Activated CD8-positive, alpha-beta T cell treated with anti-CD3 and anti-CD28 coated beads for 36 hours (primary cell): ENCODE measurements at regions not wholly inside any gene's neighbourhood (a gene's known extent, or its start where the extent isn't known, plus 50 kb on each side); places are given as distances from the start of the nearest gene placed in this dataset.

ENCODE experiments used
- ATAC-seq: fragments of 200-7000 bp; cut with Tn5 transposase; one replicate; pipeline ENCODE4 v1.10.0; 2021; ENCODE audit warnings: mild to moderate bottlenecking, moderate library complexity
- CTCF ChIA-PET: fragments of 350-600 bp; sonication (Branson Sonifier 250); formaldehyde crosslinking; loops from one replicate; lab custom pipeline; 2021; ENCODE audit warnings: antibody characterized with exemption; lab: Charles Lee
- POLR2A ChIA-PET: fragments of 350-600 bp; sonication (Branson Sonifier 250); formaldehyde crosslinking; loops from one replicate; lab custom pipeline; 2021; ENCODE audit warnings: antibody characterized with exemption; lab: Charles Lee
- DNase-seq: peaks from one replicate; pipeline ENCODE4 v3.0.0-alpha.2; 2020
- H3K27ac Mint-ChIP-seq: one replicate; pipeline ENCODE4 v1.8.0; 2021; ENCODE audit warnings: mild to moderate bottlenecking, mixed read lengths
- H3K27me3 Mint-ChIP-seq: one replicate; pipeline ENCODE4 v1.8.0; 2021; ENCODE audit warnings: mixed read lengths
- H3K36me3 Mint-ChIP-seq: one replicate; pipeline ENCODE4 v1.8.0; 2021; ENCODE audit warnings: low read depth, mixed read lengths
- H3K4me1 Mint-ChIP-seq: one replicate; pipeline ENCODE4 v1.8.0; 2021; ENCODE audit warnings: low read depth, mixed read lengths
- H3K4me3 Mint-ChIP-seq: one replicate; pipeline ENCODE4 v1.8.0; 2021; ENCODE audit warnings: mild to moderate bottlenecking, moderate library complexity, mixed read lengths
- H3K9me3 Mint-ChIP-seq: one replicate; pipeline ENCODE4 v1.8.0; 2021; ENCODE audit warnings: mixed read lengths
- intact Hi-C: fragments of 100-400 bp; cut with micrococcal nuclease; formaldehyde crosslinking; loops from one replicate; pipeline ENCODE4 v1.10.0; 2022
- TF ChIP-seq, protein P1 (sequence below): fragments of 200-600 bp; IDR thresholded peaks from one replicate; pipeline ENCODE4 v1.8.0; 2022; ENCODE audit warnings: antibody characterized with exemption, mild to moderate bottlenecking

- TF ChIP-seq, protein P1, sequence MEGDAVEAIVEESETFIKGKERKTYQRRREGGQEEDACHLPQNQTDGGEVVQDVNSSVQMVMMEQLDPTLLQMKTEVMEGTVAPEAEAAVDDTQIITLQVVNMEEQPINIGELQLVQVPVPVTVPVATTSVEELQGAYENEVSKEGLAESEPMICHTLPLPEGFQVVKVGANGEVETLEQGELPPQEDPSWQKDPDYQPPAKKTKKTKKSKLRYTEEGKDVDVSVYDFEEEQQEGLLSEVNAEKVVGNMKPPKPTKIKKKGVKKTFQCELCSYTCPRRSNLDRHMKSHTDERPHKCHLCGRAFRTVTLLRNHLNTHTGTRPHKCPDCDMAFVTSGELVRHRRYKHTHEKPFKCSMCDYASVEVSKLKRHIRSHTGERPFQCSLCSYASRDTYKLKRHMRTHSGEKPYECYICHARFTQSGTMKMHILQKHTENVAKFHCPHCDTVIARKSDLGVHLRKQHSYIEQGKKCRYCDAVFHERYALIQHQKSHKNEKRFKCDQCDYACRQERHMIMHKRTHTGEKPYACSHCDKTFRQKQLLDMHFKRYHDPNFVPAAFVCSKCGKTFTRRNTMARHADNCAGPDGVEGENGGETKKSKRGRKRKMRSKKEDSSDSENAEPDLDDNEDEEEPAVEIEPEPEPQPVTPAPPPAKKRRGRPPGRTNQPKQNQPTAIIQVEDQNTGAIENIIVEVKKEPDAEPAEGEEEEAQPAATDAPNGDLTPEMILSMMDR: no peak
- no peaks in the 10 kb centered on the region for H3K27me3 Mint-ChIP-seq
- ATAC-seq: no peak
- no peaks in the 10 kb centered on the region for H3K36me3 Mint-ChIP-seq
- POLR2A ChIA-PET: no interaction called here
- CTCF ChIA-PET: no interaction called here
- H3K27ac Mint-ChIP-seq: no peak overlapping the region
- peaks cover 2% of the 10 kb centered on the region for H3K9me3 Mint-ChIP-seq
- no peak for DNase-seq
- H3K4me3 Mint-ChIP-seq: no peak overlapping the region
- H3K4me1 Mint-ChIP-seq: no peaks in the 10 kb centered on the region
- intact Hi-C loops: no loop called here
These were observed 138.1 kb upstream of the THSD7A start for GRCh38 chr7:11970132-11970531.

DNA sequence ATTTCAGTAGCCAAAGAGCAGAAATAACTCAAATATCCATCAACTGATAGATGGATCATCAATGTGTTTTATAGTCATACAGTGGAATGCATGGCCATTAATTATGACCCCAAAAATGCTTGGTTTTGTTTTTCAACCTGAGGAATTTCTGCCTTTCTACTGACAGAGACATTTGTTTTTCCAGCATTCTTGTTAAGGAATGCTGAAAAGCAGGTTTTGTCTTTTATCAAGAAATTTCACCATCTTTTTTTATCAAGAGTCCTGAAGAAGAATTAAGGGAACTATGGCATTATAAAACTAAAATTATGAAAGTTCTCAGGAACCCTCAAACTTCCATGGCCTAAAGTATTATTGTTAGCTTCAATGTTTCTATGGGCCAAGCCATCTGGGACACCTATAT, 153.4 kb upstream of the THSD7A start:
- intact Hi-C loops: no loop called here
- Mint-ChIP-seq H3K4me1 (no peaks in the 10 kb centered on the region), H3K36me3 (no peaks in the 10 kb centered on the region), H3K9me3 (peaks cover 7% of the 10 kb centered on the region), H3K4me3 (no peak overlapping the region), H3K27me3 (no peaks in the 10 kb centered on the region), H3K27ac (no peak overlapping the region)
- POLR2A ChIA-PET: no interaction called here
- CTCF ChIA-PET: no interaction called here
- TF ChIP-seq, protein P1: no peak
- no peak for ATAC-seq
- DNase-seq: no peak

- Mint-ChIP-seq H3K9me3 (peaks cover 7% of the 10 kb centered on the region), H3K27ac (no peak overlapping the region), H3K36me3 (no peaks in the 10 kb centered on the region), H3K4me3 (no peak overlapping the region), H3K4me1 (no peaks in the 10 kb centered on the region), H3K27me3 (no peaks in the 10 kb centered on the region)
- ATAC-seq (no peak), DNase-seq (no peak)
- POLR2A ChIA-PET: no interaction called here
- intact Hi-C loops: no loop called here
- CTCF ChIA-PET: no interaction called here
- TF ChIP-seq, protein P1: no peak
These were observed 154.0 kb upstream of the THSD7A start for GRCh38 chr7:11985971-11986370.

DNA sequence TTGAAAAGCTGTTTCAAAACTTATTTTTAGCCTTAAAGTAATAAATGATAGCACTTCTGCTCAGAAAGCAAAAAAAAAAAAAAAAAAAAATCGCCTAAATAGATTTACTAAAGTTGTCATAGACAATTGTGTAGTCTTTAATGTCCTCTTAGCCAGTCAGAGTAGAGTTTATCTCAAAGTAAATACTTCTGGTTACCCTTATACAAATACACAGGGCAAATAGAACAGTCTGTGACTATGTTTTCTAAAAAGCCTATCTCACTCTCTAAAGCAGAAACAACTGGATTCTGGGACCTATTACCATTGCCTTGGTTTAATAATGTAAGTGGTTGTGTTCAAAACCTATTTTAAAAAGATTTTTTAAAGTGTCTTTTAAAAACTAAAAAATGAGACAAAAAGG, 156.2 kb upstream of the THSD7A start:
- Mint-ChIP-seq H3K27ac (no peak overlapping the region), H3K27me3 (no peaks in the 10 kb centered on the region), H3K36me3 (no peaks in the 10 kb centered on the region), H3K4me1 (no peaks in the 10 kb centered on the region), H3K4me3 (no peak overlapping the region), H3K9me3 (peaks cover under 1% of the 10 kb centered on the region)
- TF ChIP-seq, protein P1: no peak
- no peak for ATAC-seq
- intact Hi-C loops: no loop called here
- ChIA-PET POLR2A (no interaction called here), CTCF (interaction anchor here (0.8 kb wide), 1 partner anchor 12 kb away, joined by 3 read pairs; no protein-coding TSS in a partner anchor)
- DNase-seq: no peak

DNA sequence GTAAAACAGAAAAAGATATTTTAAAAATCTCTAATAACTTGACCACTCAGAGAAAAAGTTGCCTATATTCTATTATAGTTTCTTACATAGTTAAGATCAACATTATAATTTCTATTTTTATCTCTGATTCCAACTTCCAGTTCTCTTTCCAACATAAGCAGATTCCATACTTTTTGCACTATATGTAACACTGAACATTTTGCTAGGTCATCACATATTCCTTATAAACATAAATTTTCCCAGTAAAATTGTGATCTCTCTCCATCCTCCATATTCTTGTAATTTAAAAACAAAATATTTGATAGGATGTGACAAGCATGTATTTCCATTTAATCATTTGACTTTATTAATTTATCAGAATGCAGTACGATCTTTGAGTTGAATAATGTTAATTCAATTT, 170.4 kb upstream of the THSD7A start:
- H3K36me3 Mint-ChIP-seq: no peaks in the 10 kb centered on the region
- no peaks in the 10 kb centered on the region for H3K4me1 Mint-ChIP-seq
- intact Hi-C loops: no loop called here
- H3K27me3 Mint-ChIP-seq: peaks cover 2% of the 10 kb centered on the region
- ChIA-PET CTCF (no interaction called here), POLR2A (no interaction called here)
- ATAC-seq: no peak
- TF ChIP-seq, protein P1: no peak
- no peaks in the 10 kb centered on the region for H3K9me3 Mint-ChIP-seq
- H3K27ac Mint-ChIP-seq: no peak overlapping the region
- DNase-seq: no peak
- no peak overlapping the region for H3K4me3 Mint-ChIP-seq
